CD4-positive, alpha-beta memory T cell (primary cell): ENCODE measurements at regions not wholly inside any gene's neighbourhood (a gene's known extent, or its start where the extent isn't known, plus 50 kb on each side); places are given as distances from the start of the nearest gene placed in this dataset.
"Not testable (repeated sequence)": the region's sequence is repeated elsewhere in the genome, so short reads cannot be mapped to it uniquely, and the experiment has no call there.

Experiments used
- CTCF ChIA-PET: fragments of 350-600 bp; sonication (Branson Sonifier 250); formaldehyde crosslinking; loops from one replicate; lab custom pipeline; 2021; ENCODE audit warnings: inconsistent platforms; ENCODE audit not compliant: partially characterized antibody; lab: Charles Lee
- POLR2A ChIA-PET: fragments of 350-600 bp; sonication (Branson Sonifier 250); formaldehyde crosslinking; loops from one replicate; lab custom pipeline; 2021; ENCODE audit not compliant: partially characterized antibody; lab: Charles Lee
- DNase-seq, 5 donors: peaks; one replicate each; pipeline versions ENCODE4 v3.0.0 to v3.0.0-alpha.2; 2020 to 2022; ENCODE audit warnings: mixed read lengths in 1 of 5
- H3K27ac ChIP-seq: one replicate; pipeline ENCODE4 v1.7.0; 2013; ENCODE audit warnings: low read depth, low read length
- H3K27me3 ChIP-seq: 2 replicates; pipeline ENCODE4 v1.7.0; 2013; ENCODE audit warnings: mild to moderate bottlenecking, low read length, moderate library complexity; ENCODE audit not compliant: insufficient read depth
- H3K36me3 ChIP-seq: 2 replicates; pipeline ENCODE4 v1.7.0; 2013; ENCODE audit warnings: mild to moderate bottlenecking, low read length, moderate library complexity; ENCODE audit not compliant: insufficient read depth
- H3K4me1 ChIP-seq: 2 replicates; pipeline ENCODE4 v1.7.0; 2013; ENCODE audit warnings: mild to moderate bottlenecking, low read length, moderate library complexity; ENCODE audit not compliant: insufficient read depth
- H3K4me3 ChIP-seq, 2 donors: one replicate each; pipeline ENCODE4 v1.7.0; 2013; ENCODE audit warnings: low read length in 2 of 2, mild to moderate bottlenecking in 1 of 2
- H3K9me3 ChIP-seq, 2 donors: one replicate each; pipeline ENCODE4 v1.7.0; 2013; ENCODE audit warnings: low read length in 2 of 2, control low read depth in 1 of 2; ENCODE audit not compliant: control insufficient read depth in 1 of 2
- H3K27ac Mint-ChIP-seq, 7 donors: one replicate each; pipeline ENCODE4 v1.8.0; 2020 to 2021; ENCODE audit warnings: mixed read lengths in 7 of 7, mild to moderate bottlenecking in 6 of 7, inconsistent platforms in 3 of 7, moderate library complexity in 3 of 7
- H3K27me3 Mint-ChIP-seq, 2 donors: one replicate each; pipeline ENCODE4 v1.8.0; 2020 to 2021; ENCODE audit warnings: mixed read lengths in 2 of 2
- H3K36me3 Mint-ChIP-seq, 2 donors: one replicate each; pipeline ENCODE4 v1.8.0; 2020 to 2021; ENCODE audit warnings: mixed read lengths in 2 of 2, inconsistent platforms in 1 of 2, mild to moderate bottlenecking in 1 of 2
- H3K4me1 Mint-ChIP-seq, 4 donors: one replicate each; pipeline ENCODE4 v1.8.0; 2020 to 2021; ENCODE audit warnings: mixed read lengths in 4 of 4, mild to moderate bottlenecking in 1 of 4
- H3K4me3 Mint-ChIP-seq, 8 donors: one replicate each; pipeline ENCODE4 v1.8.0; 2020 to 2021; ENCODE audit warnings: mixed read lengths in 8 of 8, mild to moderate bottlenecking in 7 of 8, moderate library complexity in 6 of 8, inconsistent platforms in 3 of 8
- H3K9me3 Mint-ChIP-seq, 8 donors: one replicate each; pipeline ENCODE4 v1.8.0; 2020 to 2021; ENCODE audit warnings: mixed read lengths in 8 of 8, mild to moderate bottlenecking in 5 of 8, inconsistent platforms in 3 of 8, moderate library complexity in 1 of 8
- intact Hi-C: fragments of 100-400 bp; cut with micrococcal nuclease; formaldehyde crosslinking; loops from one replicate; pipeline ENCODE4 v1.15.1; 2023

DNA sequence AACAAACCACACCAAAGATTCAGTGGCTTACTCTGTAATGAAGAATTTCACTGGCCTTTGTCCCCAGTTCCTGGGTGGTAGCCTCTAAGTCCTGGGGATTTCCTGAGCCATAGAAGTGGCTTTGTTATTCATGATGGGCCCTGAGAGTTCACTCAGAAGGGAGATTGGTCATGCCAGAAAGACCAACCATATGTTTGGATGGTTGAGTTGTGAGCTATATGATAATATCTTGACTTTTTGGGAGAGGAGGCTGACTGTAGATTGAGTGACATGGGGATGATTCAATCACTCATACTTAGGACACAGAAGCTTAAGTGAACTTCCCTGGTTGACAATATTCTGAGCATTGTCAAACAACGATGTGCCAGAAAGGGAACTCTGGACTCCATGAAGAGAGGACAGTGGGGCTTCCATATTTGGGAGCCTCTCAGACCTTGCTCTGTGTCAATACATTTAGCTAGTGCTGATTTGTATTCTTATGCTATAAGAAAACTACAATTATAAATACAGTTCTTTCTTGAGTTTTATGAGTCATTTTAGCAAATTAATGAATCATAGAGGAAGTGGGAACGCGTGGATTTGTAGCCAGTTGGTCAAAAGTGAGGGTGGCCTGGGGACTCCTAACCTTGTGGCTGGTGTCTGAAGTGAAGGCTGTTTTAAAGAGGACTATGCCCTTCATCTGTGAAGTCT, 392.0 kb downstream of the GBA3 start:
- Histone ChIP-seq H3K27ac (no peak overlapping the region), H3K36me3 (no peaks in the 10 kb centered on the region), H3K4me3 (no peak overlapping the region), H3K27me3 (no peaks in the 10 kb centered on the region), H3K4me1 (no peaks in the 10 kb centered on the region), H3K9me3 (no peaks in the 10 kb centered on the region)
- intact Hi-C loops = no loop called here
- ChIA-PET CTCF (no interaction called here), POLR2A (no interaction called here)
- no peaks in the 10 kb centered on the region for H3K36me3 Mint-ChIP-seq
- H3K9me3 Mint-ChIP-seq = peaks cover 4 to 21% (median 17%) of the 10 kb centered on the region in 8 donors
- H3K4me1 Mint-ChIP-seq = no peaks in the 10 kb centered on the region
- H3K4me3 Mint-ChIP-seq = no peak overlapping the region
- DNase-seq = no peak
- no peaks in the 10 kb centered on the region for H3K27me3 Mint-ChIP-seq
- H3K27ac Mint-ChIP-seq = no peak overlapping the region

- Mint-ChIP-seq H3K27me3 (no peaks in the 10 kb centered on the region), H3K9me3 (peaks cover 7 to 32% (median 20%) of the 10 kb centered on the region in 8 donors), H3K4me1 (no peaks in the 10 kb centered on the region), H3K4me3 (no peak overlapping the region), H3K36me3 (no peaks in the 10 kb centered on the region), H3K27ac (no peak overlapping the region)
- Histone ChIP-seq H3K27me3 (no peaks in the 10 kb centered on the region), H3K27ac (no peak overlapping the region), H3K4me3 (no peak overlapping the region), H3K36me3 (no peaks in the 10 kb centered on the region), H3K4me1 (no peaks in the 10 kb centered on the region), H3K9me3 (no peaks in the 10 kb centered on the region)
- intact Hi-C loops = no loop called here
- no peak for DNase-seq
- ChIA-PET CTCF (no interaction called here), POLR2A (no interaction called here)
Observed at GRCh38 chr4:23083391-23083790, 390.7 kb downstream of the GBA3 start.

GRCh38 chr4:23080171-23080570, 387.4 kb downstream of the GBA3 start:
- H3K27ac ChIP-seq, H3K36me3 ChIP-seq, H3K4me1 Mint-ChIP-seq, intact Hi-C loops, H3K27me3 ChIP-seq, H3K36me3 Mint-ChIP-seq, H3K9me3 ChIP-seq, H3K4me3 ChIP-seq, H3K4me3 Mint-ChIP-seq, DNase-seq, POLR2A ChIA-PET, H3K27me3 Mint-ChIP-seq, CTCF ChIA-PET, H3K4me1 ChIP-seq, H3K27ac Mint-ChIP-seq: not testable (repeated sequence)
- peaks cover 7 to 40% (median 23%) of the 10 kb centered on the region in 8 donors for H3K9me3 Mint-ChIP-seq

DNA sequence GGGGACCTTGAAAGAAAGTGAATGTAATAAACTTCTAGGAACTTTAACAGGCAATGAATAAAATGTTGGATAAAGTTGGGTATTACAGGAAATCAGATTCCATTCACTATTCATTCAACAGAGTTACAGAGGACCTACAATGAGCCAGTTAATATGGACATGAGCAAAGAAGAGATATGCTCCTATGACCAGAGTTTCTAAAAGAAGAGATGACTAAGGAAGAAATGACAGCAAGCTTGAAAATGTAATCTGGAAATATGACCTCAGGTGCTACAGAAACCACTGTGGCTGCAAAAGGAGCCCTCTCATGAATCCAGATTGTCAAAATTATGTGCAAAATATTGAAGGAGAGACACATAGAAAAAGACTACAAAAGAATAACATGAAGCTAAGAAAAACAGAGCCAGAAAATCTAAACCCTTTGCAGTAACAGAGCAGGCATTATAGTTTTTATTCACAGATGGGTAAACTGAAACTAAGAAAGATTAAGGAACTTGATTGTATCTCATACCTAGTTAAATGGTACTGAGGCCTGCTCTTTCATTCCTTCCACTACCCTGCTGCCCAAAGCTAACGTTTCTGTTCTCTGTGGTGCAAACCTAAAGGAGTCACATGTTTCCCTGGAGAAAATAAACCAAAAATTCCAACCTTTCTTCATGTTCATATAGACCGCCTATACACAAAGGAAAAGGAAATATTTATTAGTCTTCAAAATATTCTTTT, 378.3 kb downstream of the GBA3 start:
- H3K4me3 Mint-ChIP-seq = no peak overlapping the region
- intact Hi-C loops = no loop called here

DNA sequence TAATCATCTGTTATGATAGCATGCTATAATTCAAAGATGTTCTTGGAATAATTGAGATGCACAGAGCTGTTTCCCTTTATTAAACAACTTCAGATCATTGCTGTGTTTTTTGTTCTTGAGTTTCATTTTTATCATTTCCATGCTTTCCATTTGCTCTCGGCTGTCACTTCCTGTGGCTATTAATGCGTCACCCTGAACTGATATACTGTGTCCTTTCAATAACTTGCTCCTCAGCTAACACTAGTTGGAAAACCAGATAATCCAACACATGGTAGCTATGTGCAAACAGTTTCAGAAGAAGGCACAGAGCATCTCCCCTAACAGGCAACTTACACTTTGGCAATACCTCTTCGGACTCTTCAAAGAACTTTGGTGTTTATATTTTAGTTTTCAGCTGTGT, 376.0 kb downstream of the GBA3 start:
- intact Hi-C loops = no loop called here
- no peaks in the 10 kb centered on the region for H3K4me1 Mint-ChIP-seq

More for the DNA sequence above, 378.3 kb downstream of the GBA3 start:
- Histone ChIP-seq H3K27me3 (no peaks in the 10 kb centered on the region), H3K36me3 (no peaks in the 10 kb centered on the region), H3K4me1 (no peaks in the 10 kb centered on the region), H3K27ac (no peak overlapping the region), H3K9me3 (no peaks in the 10 kb centered on the region), H3K4me3 (no peak overlapping the region)
- ChIA-PET POLR2A (no interaction called here), CTCF (no interaction called here)
- no peaks in the 10 kb centered on the region for H3K36me3 Mint-ChIP-seq
- DNase-seq = no peak
- no peaks in the 10 kb centered on the region for H3K4me1 Mint-ChIP-seq
- H3K27me3 Mint-ChIP-seq = no peaks in the 10 kb centered on the region
- peaks cover 0 to 15% (median 4%) of the 10 kb centered on the region in 8 donors for H3K9me3 Mint-ChIP-seq
- H3K27ac Mint-ChIP-seq = no peak overlapping the region

GRCh38 chr4:23068287-23068686, 375.6 kb downstream of the GBA3 start:
- no peaks in the 10 kb centered on the region for H3K36me3 Mint-ChIP-seq
- Histone ChIP-seq H3K4me3 (no peak overlapping the region), H3K27me3 (no peaks in the 10 kb centered on the region), H3K36me3 (no peaks in the 10 kb centered on the region), H3K27ac (no peak overlapping the region), H3K9me3 (no peaks in the 10 kb centered on the region), H3K4me1 (no peaks in the 10 kb centered on the region)
- H3K4me3 Mint-ChIP-seq = no peak overlapping the region
- peaks cover 0 to 12% (median 5%) of the 10 kb centered on the region in 8 donors for H3K9me3 Mint-ChIP-seq
- ChIA-PET POLR2A (no interaction called here), CTCF (no interaction called here)
- H3K27me3 Mint-ChIP-seq = no peaks in the 10 kb centered on the region
- H3K27ac Mint-ChIP-seq = no peak overlapping the region
- intact Hi-C loops = no loop called here
- no peaks in the 10 kb centered on the region for H3K4me1 Mint-ChIP-seq
- DNase-seq = no peak

More for the DNA sequence above, 376.0 kb downstream of the GBA3 start:
- no peak overlapping the region for H3K4me3 Mint-ChIP-seq
- ChIA-PET POLR2A (no interaction called here), CTCF (no interaction called here)
- no peaks in the 10 kb centered on the region for H3K27me3 Mint-ChIP-seq
- Histone ChIP-seq H3K27me3 (no peaks in the 10 kb centered on the region), H3K4me3 (no peak overlapping the region), H3K27ac (no peak overlapping the region), H3K9me3 (no peaks in the 10 kb centered on the region), H3K36me3 (no peaks in the 10 kb centered on the region), H3K4me1 (no peaks in the 10 kb centered on the region)
- no peaks in the 10 kb centered on the region for H3K36me3 Mint-ChIP-seq
- no peak for DNase-seq
- no peak overlapping the region for H3K27ac Mint-ChIP-seq
- H3K9me3 Mint-ChIP-seq = peaks cover 0 to 12% (median 5%) of the 10 kb centered on the region in 8 donors

DNA sequence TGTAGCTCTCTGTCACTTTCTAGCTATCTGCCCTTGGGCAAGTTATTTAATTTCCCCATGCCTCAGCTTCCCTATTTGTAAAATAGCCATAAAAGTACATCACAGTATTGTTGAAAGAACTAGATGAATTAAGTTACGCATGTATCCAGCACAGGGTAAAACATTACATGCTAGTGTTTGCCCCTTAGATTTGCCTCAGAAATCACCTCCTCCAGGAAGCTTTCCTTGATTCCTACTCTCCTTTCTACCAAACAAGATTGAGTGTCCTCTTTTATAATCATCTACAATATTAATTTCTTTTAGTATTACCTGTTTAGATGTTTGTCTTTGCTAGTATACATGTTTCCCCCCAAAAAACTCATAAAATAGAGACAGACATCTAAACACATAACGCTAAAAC, 369.5 kb downstream of the GBA3 start:
- intact Hi-C loops = no loop called here
- Mint-ChIP-seq H3K27ac (no peak overlapping the region), H3K4me3 (no peak overlapping the region), H3K4me1 (no peaks in the 10 kb centered on the region), H3K9me3 (peaks cover 0 to 12% (median 2%) of the 10 kb centered on the region in 8 donors), H3K36me3 (no peaks in the 10 kb centered on the region), H3K27me3 (no peaks in the 10 kb centered on the region)
- Histone ChIP-seq H3K4me1 (no peaks in the 10 kb centered on the region), H3K27me3 (no peaks in the 10 kb centered on the region), H3K27ac (no peak overlapping the region), H3K36me3 (no peaks in the 10 kb centered on the region), H3K9me3 (no peaks in the 10 kb centered on the region), H3K4me3 (no peak overlapping the region)
- POLR2A ChIA-PET = no interaction called here
- CTCF ChIA-PET = no interaction called here
- no peak for DNase-seq
